DMS 273 (cell line): ENCODE measurements at regions not wholly inside any gene's neighbourhood (a gene's known extent, or its start where the extent isn't known, plus 50 kb on each side); places are given as distances from the start of the nearest gene placed in this dataset.
A peak's percentile ranks its signal among the peaks of the same experiment; 100 is the strongest.
"Not testable (repeated sequence)": the region's sequence is repeated elsewhere in the genome, so short reads cannot be mapped to it uniquely, and the experiment has no call there.

Source experiments
- DNase-seq: peaks from one replicate; lab custom pipeline; 2025; ENCODE audit not compliant: unreplicated experiment; lab: John Stamatoyannopoulos, UW

- DNase-seq: no peak
Observed at GRCh38 chr4:122100508-122100907, 51.6 kb upstream of the BLTP1 start.

GRCh38 chr4:122099896-122100295 lies 52.2 kb upstream of the BLTP1 start:
- DNase-seq: no peak

GRCh38 chr4:122091836-122092405 lies 60.2 kb upstream of the BLTP1 start:
- DNase-seq: no peak

DNA sequence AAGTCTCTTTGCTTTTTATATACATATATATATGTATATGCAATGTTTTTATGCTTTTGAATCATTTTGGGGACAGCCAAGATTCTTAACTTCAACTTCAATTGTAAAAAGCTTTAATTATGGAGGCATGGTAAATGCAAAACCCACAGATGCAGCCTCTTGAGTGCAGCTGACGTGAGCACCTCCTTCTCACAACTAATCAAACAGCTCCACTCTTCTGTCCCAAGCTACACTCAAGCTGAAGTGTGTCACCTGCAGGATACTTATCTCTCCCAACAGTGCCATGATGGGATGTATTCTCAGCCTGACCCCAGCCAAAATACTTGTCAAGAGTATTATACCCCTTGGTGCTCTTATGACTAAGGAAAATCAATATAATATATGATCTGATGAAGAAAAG lies 60.7 kb upstream of the BLTP1 start:
- DNase-seq: no peak

DNA sequence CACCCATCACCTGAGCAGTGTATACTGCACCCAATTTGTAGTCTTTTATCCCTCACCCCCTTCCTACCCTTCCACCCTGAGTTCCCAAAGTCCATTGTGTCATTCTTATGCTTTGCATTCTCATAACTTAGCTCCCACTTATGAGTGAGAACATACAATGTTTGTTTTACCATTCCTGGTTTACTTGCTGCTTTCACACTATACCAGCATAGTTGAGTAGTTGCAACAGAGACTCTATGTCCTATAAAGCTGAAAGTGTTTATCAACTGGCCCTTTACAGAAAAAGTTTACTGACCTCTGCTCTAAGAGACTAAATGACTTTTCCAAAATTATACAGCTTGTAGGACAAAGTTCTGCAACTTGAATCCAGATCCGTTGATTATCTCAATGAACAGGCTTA lies 61.1 kb upstream of the BLTP1 start:
- DNase-seq: no peak

GRCh38 chr4:122086338-122087065 lies 65.6 kb upstream of the BLTP1 start:
- DNase-seq: no peak

DNA sequence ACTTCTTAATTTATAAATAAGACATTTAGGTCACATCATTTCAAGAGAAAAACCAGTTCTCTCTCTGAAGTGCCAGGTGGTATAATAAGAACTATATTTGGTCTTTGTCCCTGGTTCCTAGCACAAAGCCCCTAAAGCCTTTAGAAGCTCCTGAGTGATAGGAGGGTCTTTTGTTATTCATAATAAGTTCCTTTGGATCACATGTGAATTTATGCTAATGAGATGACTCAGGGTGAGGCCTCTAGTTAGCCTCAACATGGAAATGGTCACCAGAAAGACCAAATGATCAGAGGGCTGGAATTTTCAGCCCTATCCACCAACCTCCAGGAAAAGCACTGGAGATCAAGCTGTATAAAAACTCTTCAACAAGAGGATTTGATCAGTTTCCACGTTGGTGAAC lies 68.1 kb upstream of the BLTP1 start:
- DNase-seq: no peak

GRCh38 chr4:122083351-122083750 lies 68.8 kb upstream of the BLTP1 start:
- no peak for DNase-seq

DNA sequence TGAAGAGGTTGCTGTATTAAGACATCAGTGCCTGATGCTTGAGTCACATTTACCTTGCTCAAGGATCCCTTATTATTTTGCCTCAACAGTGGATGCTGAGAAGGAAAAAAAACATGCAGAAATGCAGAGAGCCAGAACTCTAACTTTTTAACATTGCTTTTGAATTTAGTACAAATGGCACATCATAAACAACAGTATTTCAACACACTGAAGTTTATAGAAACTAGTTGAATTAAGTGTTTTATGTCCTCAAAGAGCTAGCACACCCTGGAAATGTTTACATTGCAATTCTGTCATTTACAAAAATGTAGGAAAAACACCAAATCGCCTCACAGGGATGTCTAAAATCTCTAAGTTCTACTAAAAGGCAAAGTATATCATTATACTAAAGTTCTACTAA lies 69.5 kb upstream of the BLTP1 start:
- no peak for DNase-seq

- DNase-seq: not testable (repeated sequence)
Observed at GRCh38 chr4:122077653-122078052, 74.5 kb upstream of the BLTP1 start.

DNA sequence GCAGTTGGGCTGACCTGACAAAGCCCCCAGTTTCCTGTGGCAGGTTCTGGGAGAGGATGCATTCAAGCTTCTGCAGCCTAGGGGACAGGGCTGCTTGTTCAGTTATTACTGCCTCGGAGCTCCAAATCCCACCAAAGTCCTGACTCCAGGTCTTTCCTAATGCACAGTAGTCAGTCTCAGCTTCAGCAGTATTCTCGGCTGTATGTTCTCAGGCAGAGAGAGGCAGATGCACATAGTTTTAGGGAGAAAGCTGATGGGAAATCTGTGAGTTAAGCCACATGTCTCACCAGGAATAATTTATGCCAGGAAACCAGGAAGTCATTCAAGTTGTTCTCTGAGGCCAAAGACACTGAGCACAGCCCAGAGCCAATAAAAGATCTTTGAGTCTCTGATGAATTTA lies 75.3 kb upstream of the BLTP1 start:
- DNase-seq: peak; percentile 11

DNA sequence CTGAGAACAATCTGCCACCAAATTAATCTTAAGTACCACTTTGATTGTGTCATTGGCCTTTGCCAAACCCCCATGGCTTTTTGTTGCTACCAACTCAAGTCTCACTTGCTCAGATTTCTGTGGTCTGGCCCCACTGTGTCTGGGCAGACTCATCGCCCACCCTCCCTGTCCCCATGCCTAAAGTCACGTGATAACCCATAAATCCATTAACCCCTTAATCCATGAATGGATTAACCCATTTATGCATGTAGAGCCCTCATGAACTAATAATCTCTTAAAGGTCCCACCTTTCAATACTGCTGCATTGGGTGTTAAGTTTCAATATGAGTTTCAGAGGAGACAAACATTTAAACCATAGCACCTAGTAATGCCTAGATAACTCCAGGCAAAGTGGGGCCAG lies 78.5 kb upstream of the BLTP1 start:
- no peak for DNase-seq

DNA sequence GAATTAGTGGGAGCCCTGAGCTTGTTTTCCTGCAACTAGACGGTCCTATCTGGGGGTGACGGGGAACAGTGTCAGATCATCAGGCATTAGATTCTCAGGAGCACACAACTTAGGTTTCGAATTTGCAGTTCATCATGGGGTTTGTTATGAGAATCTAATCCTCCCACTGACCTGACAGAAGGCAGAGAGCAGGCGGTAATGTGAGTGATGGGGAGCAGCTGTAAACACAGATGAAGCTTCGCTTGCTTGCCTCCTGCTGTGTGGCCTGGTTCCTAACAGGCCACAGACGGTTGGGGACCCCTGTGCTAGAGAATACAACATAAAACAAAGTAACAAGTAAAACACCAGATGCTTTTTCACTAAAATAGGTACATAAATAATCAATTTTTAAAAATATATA lies 86.2 kb upstream of the BLTP1 start:
- DNase-seq: peak; percentile 48

- no peak for DNase-seq
Observed at GRCh38 chr4:122065149-122065548, 87.0 kb upstream of the BLTP1 start.

DNA sequence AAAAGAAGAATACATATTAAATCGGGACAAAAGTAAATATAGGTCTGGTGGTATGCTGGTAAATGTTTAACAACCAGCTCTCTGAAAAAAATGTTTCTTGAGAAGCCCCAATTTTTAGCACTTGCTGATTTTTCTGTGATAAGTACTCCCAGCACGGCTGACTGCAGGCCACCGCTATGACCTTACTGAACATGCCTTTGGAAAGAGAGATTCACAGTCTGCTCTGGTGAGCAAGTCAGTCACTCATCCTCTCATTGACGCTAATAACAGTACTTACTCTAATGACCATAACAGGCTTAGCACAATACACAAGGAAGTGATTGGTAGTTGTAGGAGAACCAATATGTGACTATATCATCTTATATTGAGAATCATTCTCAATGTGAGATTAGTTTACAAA lies 98.9 kb upstream of the BLTP1 start:
- DNase-seq: no peak

DNA sequence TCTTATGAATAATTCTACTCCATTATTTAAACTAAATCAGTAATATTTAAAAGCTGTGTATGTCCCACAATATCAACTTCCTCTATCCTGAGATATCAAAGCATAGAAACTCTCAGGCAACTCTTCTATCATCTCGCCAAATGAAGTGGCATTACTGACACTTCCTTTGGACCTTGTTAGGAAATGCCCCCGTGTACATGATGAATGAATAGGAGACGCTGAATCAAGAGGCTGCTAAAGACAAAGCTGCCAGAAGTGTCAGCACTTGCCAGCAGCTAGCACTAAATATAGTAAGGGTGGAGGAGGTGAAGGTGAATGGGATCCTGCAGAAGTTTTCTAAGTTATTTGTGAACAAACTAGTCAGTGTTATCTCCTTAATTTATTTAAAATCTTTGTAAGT lies 99.5 kb upstream of the BLTP1 start:
- no peak for DNase-seq

GRCh38 chr4:122050841-122051240 lies 99.0 kb upstream of the TRPC3 start:
- DNase-seq: no peak

DNA sequence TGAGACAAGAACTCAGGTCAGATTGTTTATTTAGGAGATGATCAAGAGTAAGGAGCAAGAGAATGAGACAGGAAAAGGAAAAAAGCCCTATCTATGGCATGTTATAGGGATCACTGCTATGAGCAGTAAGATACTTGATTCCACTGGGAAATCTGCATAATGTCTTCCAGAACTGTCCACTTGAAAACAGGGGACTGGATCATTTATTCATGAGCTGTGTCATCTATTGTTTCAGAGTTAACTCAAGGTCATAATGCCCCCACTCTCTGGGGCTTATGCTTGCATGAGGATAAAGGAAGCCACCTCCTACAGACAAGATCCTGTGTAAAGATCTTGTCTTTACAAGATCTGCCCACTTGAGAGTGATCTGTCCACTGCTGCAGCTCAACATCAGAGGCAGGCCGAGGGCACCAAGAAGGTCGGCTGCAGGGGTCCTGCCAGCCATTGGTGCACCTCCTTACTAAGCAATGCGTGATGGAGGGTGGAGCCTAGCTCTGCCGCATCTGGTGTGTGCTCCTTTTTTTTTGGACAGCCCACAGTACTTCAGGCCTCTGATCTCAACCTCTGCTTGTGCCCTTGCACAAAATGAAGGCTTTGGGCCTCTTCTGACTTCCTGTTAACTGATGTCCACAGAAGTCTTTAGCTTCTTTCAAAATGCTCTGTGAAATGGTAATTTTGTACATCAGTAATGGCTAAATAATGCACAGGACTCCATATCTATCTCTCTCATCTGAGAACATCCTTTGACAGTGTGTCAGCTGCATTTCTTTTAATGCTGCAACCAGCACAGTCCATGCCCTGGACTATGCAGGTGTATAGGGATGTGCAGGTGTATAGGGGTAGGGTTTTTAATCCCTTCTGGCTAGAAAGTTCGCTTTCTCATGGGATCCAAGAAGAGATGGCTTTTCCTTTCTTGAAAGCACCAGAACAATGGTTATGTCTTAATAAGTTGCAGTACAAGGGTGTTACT lies 95.9 kb upstream of the TRPC3 start:
- DNase-seq: no peak

- no peak for DNase-seq
Observed at GRCh38 chr4:122046255-122046654, 94.4 kb upstream of the TRPC3 start.

DNA sequence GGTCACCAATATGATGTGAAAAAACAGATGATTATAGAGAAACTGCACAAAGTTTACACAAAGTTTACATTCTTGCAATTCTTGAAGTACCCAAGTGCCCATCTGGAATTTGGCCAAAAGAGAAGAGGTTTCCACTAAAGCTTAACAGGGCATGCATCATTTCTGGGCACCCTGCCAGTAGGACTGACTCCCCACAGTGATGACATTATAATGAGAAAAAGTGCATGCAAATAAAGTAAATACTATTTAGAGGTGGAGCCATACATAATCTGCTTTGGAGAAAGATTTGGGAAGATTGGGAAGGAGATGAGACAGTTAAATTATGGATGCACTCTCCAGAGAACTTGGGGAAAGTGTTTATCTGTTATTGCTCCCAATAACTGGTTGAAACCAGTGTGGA lies 93.7 kb upstream of the TRPC3 start:
- DNase-seq: peak; percentile 90

GRCh38 chr4:122044501-122044900 lies 92.6 kb upstream of the TRPC3 start:
- DNase-seq: no peak

GRCh38 chr4:122041312-122041711 lies 89.5 kb upstream of the TRPC3 start:
- DNase-seq: no peak
